Panc1 (cell line): ENCODE measurements at regions not wholly inside any gene's neighbourhood (a gene's known extent, or its start where the extent isn't known, plus 50 kb on each side); places are given as distances from the start of the nearest gene placed in this dataset.

ENCODE experiments used
- ATAC-seq: fragments of 200-7000 bp; cut with Tn5 transposase; 2 replicates; pipeline ENCODE4 v1.9.1; 2020; ENCODE audit warnings: mild to moderate bottlenecking, moderate library complexity
- BruUV-seq: library from RNA; stranded (reverse); fragments of 400-500 nt; replicated peaks from 2 replicates; lab custom pipeline; 2021; lab: Mats Ljungman, UMichigan
- CTCF ChIA-PET: fragments of 300-600 bp; sonication (Branson Sonifier 250); formaldehyde crosslinking; loops from one replicate; lab custom pipeline; 2022; ENCODE audit warnings: antibody characterized with exemption; lab: Charles Lee
- POLR2A ChIA-PET: fragments of 300-600 bp; sonication (Branson Sonifier 250); formaldehyde crosslinking; loops from one replicate; lab custom pipeline; 2022; ENCODE audit warnings: antibody characterized with exemption; lab: Charles Lee
- DNase-seq: peaks from one replicate; pipeline ENCODE4 v3.0.0-alpha.2; 2010; ENCODE audit warnings: low read depth, low spot score
- H3K27ac ChIP-seq: 2 replicates; pipeline ENCODE4 v1.5.1; 2011; ENCODE audit warnings: mild to moderate bottlenecking, low read length, inconsistent platforms
- H3K27me3 ChIP-seq: fragments of 200-500 bp; sonication (Bioruptor generic); 2 replicates; pipeline ENCODE4 v1.6.0; 2014; ENCODE audit warnings: low read length, inconsistent platforms; ENCODE audit not compliant: control insufficient read depth, insufficient read depth
- H3K36me3 ChIP-seq: fragments of 200-500 bp; sonication (Bioruptor generic); 2 replicates; pipeline ENCODE4 v1.5.1; 2014; ENCODE audit warnings: inconsistent platforms, mild to moderate bottlenecking, low read length, moderate library complexity; ENCODE audit not compliant: control insufficient read depth, insufficient read depth
- H3K4me1 ChIP-seq: 2 replicates; pipeline ENCODE4 v1.5.1; 2011; ENCODE audit warnings: inconsistent platforms, mild to moderate bottlenecking, low read length, moderate library complexity; ENCODE audit not compliant: control insufficient read depth, insufficient read depth
- H3K4me3 ChIP-seq, 2 experiments: 2 replicates each; pipeline ENCODE4 v1.5.1; 2011 to 2012; ENCODE audit warnings: low read depth in 2 of 2, low read length in 2 of 2, mild to moderate bottlenecking in 2 of 2, inconsistent platforms in 1 of 2, moderate library complexity in 1 of 2
- H3K9me3 ChIP-seq: fragments of 200-500 bp; sonication (Bioruptor generic); 2 replicates; pipeline ENCODE4 v1.5.1; 2014; ENCODE audit warnings: low read depth, mild to moderate bottlenecking, inconsistent platforms, low read length, moderate library complexity; ENCODE audit not compliant: control insufficient read depth, insufficient read depth
- POLR2AphosphoS5 ChIP-seq: IDR thresholded peaks from 2 replicates; pipeline ENCODE4 v1.6.1; 2012; ENCODE audit warnings: mild to moderate bottlenecking, low read depth, low read length, moderate library complexity
- SIN3A ChIP-seq: IDR thresholded peaks from 2 replicates; pipeline ENCODE4 v1.6.1; 2012; ENCODE audit warnings: low read depth, mild to moderate bottlenecking, low read length, moderate library complexity, borderline replicate concordance; ENCODE audit not compliant: insufficient read depth
- TCF7L2 ChIP-seq: IDR thresholded peaks from 2 replicates; pipeline ENCODE4 v1.6.1; 2011; ENCODE audit warnings: mild to moderate bottlenecking, low read depth, low read length, inconsistent platforms
- in situ Hi-C: cut with HindIII; loops from 2 replicates; pipeline ENCODE4 v1.10.0; 2016; ENCODE audit warnings: low sequenced_read_pairs, low pct_unique_long_range_greater_than_20kb
- intact Hi-C: fragments of 100-400 bp; cut with micrococcal nuclease; formaldehyde crosslinking; loops from one replicate; pipeline ENCODE4 v1.10.0; 2022; ENCODE audit not compliant: unreplicated experiment
- TF ChIP-seq, protein P1 (sequence below), 2 experiments: IDR thresholded peaks; 2 replicates each; pipeline ENCODE4 v1.6.1; 2011 to 2012; ENCODE audit warnings: low read depth in 2 of 2, control low read depth in 1 of 2, low read length in 1 of 2, mild to moderate bottlenecking in 1 of 2, moderate library complexity in 1 of 2; ENCODE audit not compliant: insufficient read depth in 1 of 2
- TF ChIP-seq, protein P2 (sequence below): fragments of 450-650 bp; IDR thresholded peaks from 2 replicates; pipeline ENCODE4 v1.5.1; 2017; ENCODE audit warnings: mild to moderate bottlenecking

DNA sequence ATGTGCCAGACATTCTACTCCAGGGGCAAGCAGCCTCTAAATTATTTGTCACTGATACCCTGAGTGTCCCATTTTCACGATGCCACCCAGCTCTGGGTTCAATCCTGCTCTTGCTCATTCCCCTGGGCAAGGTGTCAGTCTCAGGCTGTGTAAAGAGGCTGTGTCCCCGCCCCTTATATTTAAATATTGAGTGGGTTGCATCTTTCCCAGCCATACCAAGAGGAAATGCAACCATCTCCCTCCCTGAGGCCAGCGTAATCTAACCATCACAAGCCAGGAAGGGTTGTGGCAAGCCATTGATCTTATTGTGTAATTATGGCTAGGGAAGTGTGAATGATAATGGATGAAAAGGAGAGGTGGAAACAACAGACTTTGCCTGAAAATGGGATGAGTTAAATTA lies 54.7 kb upstream of the CLDN14 start:
- H3K27ac ChIP-seq: no peak overlapping the region
- no peak overlapping the region for H3K4me3 ChIP-seq
- BruUV-seq: no TSS peak
- TF ChIP-seq, protein P1, sequence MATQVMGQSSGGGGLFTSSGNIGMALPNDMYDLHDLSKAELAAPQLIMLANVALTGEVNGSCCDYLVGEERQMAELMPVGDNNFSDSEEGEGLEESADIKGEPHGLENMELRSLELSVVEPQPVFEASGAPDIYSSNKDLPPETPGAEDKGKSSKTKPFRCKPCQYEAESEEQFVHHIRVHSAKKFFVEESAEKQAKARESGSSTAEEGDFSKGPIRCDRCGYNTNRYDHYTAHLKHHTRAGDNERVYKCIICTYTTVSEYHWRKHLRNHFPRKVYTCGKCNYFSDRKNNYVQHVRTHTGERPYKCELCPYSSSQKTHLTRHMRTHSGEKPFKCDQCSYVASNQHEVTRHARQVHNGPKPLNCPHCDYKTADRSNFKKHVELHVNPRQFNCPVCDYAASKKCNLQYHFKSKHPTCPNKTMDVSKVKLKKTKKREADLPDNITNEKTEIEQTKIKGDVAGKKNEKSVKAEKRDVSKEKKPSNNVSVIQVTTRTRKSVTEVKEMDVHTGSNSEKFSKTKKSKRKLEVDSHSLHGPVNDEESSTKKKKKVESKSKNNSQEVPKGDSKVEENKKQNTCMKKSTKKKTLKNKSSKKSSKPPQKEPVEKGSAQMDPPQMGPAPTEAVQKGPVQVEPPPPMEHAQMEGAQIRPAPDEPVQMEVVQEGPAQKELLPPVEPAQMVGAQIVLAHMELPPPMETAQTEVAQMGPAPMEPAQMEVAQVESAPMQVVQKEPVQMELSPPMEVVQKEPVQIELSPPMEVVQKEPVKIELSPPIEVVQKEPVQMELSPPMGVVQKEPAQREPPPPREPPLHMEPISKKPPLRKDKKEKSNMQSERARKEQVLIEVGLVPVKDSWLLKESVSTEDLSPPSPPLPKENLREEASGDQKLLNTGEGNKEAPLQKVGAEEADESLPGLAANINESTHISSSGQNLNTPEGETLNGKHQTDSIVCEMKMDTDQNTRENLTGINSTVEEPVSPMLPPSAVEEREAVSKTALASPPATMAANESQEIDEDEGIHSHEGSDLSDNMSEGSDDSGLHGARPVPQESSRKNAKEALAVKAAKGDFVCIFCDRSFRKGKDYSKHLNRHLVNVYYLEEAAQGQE (IDR thresholded peaks at IDR 0.05; ENCODE audit: insufficient read depth in 1 of 2, low read depth in 2 of 2, low read length in 1 of 2): no peak
- TF ChIP-seq SIN3A: no peak
- TF ChIP-seq, protein P2, sequence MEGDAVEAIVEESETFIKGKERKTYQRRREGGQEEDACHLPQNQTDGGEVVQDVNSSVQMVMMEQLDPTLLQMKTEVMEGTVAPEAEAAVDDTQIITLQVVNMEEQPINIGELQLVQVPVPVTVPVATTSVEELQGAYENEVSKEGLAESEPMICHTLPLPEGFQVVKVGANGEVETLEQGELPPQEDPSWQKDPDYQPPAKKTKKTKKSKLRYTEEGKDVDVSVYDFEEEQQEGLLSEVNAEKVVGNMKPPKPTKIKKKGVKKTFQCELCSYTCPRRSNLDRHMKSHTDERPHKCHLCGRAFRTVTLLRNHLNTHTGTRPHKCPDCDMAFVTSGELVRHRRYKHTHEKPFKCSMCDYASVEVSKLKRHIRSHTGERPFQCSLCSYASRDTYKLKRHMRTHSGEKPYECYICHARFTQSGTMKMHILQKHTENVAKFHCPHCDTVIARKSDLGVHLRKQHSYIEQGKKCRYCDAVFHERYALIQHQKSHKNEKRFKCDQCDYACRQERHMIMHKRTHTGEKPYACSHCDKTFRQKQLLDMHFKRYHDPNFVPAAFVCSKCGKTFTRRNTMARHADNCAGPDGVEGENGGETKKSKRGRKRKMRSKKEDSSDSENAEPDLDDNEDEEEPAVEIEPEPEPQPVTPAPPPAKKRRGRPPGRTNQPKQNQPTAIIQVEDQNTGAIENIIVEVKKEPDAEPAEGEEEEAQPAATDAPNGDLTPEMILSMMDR: no peak
- no peak for TF ChIP-seq POLR2AphosphoS5
- TF ChIP-seq TCF7L2: no peak
- POLR2A ChIA-PET: no interaction called here
- H3K36me3 ChIP-seq: no peaks in the 10 kb centered on the region
- ATAC-seq (no peak), DNase-seq (no peak)
- in situ Hi-C loops: no loop called here
- no peaks in the 10 kb centered on the region for H3K27me3 ChIP-seq
- no peaks in the 10 kb centered on the region for H3K9me3 ChIP-seq
- intact Hi-C loops: no loop called here
- H3K4me1 ChIP-seq: no peaks in the 10 kb centered on the region
- CTCF ChIA-PET: no interaction called here

DNA sequence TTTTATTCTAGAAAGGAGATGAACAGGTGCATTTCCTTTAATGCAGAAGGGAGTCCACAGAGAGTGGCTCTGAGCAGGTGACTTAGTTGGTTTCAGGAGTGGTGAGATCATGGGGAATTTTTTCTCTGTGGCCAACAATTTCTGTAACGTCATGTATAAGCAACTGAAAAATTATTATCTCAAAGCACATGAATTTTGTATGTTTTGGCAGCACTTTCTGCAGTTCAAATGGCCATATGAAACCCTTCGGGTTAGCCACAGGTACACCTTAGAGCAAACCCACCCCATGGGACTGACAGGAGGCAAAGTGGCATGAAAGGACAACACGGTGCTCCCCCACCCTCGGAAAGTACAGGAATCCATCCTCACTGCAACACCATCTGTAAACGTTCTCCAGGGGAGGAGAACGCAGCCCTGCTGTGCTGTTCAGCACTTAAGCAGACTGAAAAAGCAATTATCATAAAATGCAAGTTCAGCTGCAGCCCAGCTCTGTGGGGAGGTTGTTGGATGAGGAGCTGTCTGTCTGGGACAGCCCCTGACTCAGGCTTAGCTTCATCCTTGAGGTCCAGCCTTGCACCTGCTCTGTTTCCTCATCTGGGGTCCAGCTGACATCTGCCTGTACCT lies 55.8 kb upstream of the CLDN14 start:
- intact Hi-C loops: no loop called here
- CTCF ChIA-PET: no interaction called here
- no peak for DNase-seq

More for the DNA sequence above, 55.8 kb upstream of the CLDN14 start:
- ATAC-seq: no peak
- Histone ChIP-seq H3K27me3 (no peaks in the 10 kb centered on the region), H3K27ac (no peak overlapping the region), H3K4me1 (no peaks in the 10 kb centered on the region), H3K9me3 (no peaks in the 10 kb centered on the region), H3K36me3 (no peaks in the 10 kb centered on the region), H3K4me3 (no peak overlapping the region)
- in situ Hi-C loops: no loop called here
- TF ChIP-seq SIN3A: no peak
- TF ChIP-seq, protein P2: no peak
- no peak for TF ChIP-seq POLR2AphosphoS5
- no peak for TF ChIP-seq TCF7L2
- TF ChIP-seq, protein P1 (IDR thresholded peaks at IDR 0.05; ENCODE audit: insufficient read depth in 1 of 2, low read depth in 2 of 2, low read length in 1 of 2): no peak
- POLR2A ChIA-PET: no interaction called here
- no TSS peak for BruUV-seq
